Fibroblast of skin of scalp (primary cell): ENCODE measurements at regions not wholly inside any gene's neighbourhood (a gene's known extent, or its start where the extent isn't known, plus 50 kb on each side); places are given as distances from the start of the nearest gene placed in this dataset.

ENCODE experiments used
- DNase-seq: peaks from one replicate; pipeline ENCODE4 v3.0.0-alpha.2; 2013

DNA sequence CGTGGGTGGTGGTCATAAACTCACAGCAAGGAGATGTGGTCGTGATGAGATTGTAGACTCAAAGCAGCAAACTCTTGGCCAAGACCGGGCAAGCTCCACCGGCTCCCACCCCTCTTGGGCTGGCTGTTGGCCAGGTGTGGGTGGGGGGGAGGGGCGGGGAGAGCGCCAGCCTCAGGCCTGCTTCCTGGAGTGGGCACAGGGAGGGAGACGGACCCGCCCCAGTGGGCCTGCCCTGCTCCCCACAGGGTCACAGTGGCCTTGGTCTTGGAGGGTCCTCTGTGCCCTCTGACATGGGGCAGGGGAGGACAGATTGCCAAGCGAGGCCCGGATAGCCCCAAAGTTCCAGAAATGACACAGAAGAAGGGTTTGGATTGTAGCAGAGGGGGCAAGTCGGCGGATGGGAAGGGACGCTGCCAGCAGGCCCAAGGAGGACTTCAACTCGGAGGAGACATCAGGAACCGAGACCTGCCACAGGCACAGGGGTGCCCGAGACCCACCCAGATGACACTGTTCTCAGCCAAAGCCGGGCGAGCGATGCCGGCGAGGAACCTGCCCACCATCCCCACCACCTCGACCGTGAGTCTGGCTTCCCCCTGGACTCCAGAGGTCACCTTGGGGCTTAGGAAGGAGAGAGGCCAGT is 85.4 kb upstream of the ACTRT2 start:
- no peak for DNase-seq

- DNase-seq = no peak
Measured at GRCh38 chr1:2936559-2937515, 84.4 kb upstream of the ACTRT2 start.

- no peak for DNase-seq
Measured at GRCh38 chr1:2937805-2938204, 83.5 kb upstream of the ACTRT2 start.

DNA sequence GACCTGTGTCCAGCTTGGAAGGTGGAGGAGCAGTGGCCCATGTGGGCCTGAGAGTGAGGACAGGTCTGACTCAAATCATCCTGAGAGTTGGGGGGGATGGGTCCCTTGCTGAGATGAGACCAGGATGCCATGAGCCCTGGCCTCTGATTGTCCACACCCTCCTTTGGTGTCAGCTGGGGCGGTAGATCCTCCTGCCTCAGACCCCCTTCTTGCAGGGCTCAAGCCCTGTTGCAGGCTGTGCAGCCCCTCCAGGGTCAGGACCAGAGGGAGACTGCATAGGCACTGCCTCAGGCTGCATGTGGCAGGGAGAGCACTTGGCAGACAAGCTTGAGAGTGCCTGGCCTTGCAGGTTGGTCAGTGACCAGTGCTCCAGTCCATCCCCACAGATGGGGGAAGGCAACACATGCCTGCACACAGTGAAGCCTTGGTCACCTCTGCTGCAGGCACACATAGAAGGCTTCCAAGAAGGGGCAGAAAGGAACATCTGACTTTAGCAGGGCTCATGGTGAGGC is 82.2 kb upstream of the ACTRT2 start:
- no peak for DNase-seq

GRCh38 chr1:2940178-2940577 is 81.1 kb upstream of the ACTRT2 start:
- DNase-seq = no peak

- DNase-seq = no peak
Measured at GRCh38 chr1:2941040-2941439, 80.2 kb upstream of the ACTRT2 start.

DNA sequence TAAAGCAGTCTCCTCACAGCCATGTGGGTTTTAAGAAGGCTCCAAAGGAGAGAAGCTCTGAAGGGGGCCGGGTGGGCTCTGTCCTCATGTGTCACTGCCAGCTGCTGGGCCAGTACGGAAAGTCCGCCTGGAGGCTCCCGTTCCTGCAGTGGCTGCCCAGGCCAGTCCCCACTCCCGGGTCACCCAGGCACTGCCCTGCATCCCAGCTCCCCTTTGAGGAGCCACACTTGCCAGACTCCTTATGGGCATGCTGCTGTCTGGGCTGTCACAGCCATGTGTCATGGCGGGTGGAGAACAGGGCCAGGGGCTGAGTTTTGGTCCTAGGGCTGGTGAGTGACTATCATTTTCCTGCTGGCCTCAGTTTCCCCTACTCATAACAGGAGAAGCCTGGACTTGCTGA is 79.4 kb upstream of the ACTRT2 start:
- no peak for DNase-seq

- no peak for DNase-seq
Measured at GRCh38 chr1:2942410-2942809, 78.9 kb upstream of the ACTRT2 start.

DNA sequence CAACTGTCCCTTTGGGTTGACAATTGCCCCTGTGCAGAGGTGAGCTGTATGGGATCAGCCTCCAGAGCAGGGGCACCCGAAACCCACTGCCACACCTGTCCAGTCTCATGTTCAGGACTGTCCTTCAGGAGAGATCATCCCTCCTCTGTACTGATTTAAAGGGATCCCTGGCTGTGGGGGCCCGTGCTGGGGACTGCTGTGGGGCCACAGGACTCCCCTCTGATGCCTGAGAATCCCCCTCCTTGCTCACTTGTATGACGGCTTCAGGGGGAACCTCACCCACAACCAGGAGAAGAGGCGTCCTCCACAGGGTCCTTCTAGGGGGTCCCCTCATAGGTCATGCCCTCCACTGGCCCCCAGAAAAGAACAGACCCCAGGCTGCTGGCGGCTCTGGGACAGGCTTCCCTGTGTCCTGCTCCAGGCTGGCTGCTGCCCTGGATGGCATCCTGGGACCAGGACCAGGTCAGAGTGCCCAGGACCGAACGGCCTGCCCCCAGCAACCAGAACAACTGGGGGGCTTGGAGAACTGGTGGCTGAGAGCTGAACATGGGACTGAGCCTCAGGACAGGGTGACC is 77.5 kb upstream of the ACTRT2 start:
- DNase-seq = no peak

GRCh38 chr1:2944705-2945104 is 76.6 kb upstream of the ACTRT2 start:
- DNase-seq = no peak

- DNase-seq = no peak
Measured at GRCh38 chr1:2945821-2946231, 75.4 kb upstream of the ACTRT2 start.

GRCh38 chr1:2946291-2946690 is 75.0 kb upstream of the ACTRT2 start:
- no peak for DNase-seq

- no peak for DNase-seq
Measured at GRCh38 chr1:2946999-2947690, 74.1 kb upstream of the ACTRT2 start.

DNA sequence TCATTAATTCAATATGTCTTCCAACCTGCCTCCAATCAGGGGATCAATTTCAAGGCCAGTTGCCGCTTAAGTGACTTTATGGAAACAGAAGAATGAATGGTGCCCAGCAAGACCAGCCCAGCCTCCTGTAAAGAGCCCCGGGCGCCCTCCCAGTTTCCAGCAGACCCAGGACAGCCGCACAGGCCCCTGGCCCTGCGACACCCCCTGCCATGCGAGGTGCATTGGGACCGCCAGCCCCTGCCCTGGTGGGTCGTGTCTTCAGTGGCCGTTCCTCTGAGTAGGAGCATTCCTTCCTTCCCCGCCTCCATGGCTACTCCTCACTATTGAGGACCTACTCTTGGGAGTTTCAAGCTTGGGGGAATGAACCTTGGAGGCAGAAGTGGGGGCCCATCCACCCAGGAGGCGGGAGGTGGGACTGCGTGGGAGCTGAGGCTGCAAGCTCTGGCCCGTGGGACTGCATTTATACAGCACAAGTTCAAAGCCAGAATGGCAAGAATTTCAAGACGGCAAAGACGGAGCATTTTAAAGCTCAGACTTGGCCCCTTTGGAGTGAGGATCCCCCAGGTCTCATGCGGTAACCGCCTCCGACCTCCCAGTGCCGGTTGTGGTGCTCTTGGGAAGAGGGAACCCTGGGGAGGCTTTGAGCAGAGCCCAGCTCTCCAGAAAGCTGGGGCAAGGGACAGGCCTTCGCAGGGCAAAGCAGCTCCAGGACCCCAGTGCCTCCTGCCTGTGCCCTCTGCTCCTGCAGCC is 73.1 kb upstream of the ACTRT2 start:
- DNase-seq = no peak

- no peak for DNase-seq
Measured at GRCh38 chr1:2948751-2949680, 72.3 kb upstream of the ACTRT2 start.

- no peak for DNase-seq
Measured at GRCh38 chr1:2949966-2950925, 71.0 kb upstream of the ACTRT2 start.

- no peak for DNase-seq
Measured at GRCh38 chr1:2950926-2951305, 70.4 kb upstream of the ACTRT2 start.

DNA sequence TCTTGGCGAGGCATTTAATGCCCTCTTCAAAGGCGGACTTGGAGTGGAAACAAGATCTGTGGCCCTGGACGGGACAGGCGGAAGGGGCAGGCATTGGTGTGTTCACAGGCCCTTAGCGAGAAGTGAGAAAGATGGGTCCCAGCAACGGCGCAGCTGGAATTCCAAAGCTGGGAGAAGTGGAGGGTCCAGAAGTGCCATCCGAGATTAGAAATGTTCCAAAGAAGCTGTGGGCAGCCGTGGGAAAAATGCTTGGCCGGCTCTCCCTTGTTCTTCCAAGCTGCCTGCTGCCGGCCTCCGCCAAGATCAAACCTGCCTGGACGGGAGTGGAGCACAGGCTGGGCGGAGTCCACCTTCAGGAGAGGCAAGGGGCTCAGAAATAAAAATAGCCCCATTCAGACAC is 69.4 kb upstream of the ACTRT2 start:
- no peak for DNase-seq

GRCh38 chr1:2952371-2952770 is 68.9 kb upstream of the ACTRT2 start:
- DNase-seq = no peak

- DNase-seq = no peak
Measured at GRCh38 chr1:2952992-2953391, 68.3 kb upstream of the ACTRT2 start.
